GOT3 (cell line): ENCODE measurements at regions not wholly inside any gene's neighbourhood (a gene's known extent, or its start where the extent isn't known, plus 50 kb on each side); places are given as distances from the start of the nearest gene placed in this dataset.

ENCODE experiments used
- DNase-seq: peaks from one replicate; lab custom pipeline; 2025; ENCODE audit warnings: mixed read lengths; lab: John Stamatoyannopoulos, UW

DNA sequence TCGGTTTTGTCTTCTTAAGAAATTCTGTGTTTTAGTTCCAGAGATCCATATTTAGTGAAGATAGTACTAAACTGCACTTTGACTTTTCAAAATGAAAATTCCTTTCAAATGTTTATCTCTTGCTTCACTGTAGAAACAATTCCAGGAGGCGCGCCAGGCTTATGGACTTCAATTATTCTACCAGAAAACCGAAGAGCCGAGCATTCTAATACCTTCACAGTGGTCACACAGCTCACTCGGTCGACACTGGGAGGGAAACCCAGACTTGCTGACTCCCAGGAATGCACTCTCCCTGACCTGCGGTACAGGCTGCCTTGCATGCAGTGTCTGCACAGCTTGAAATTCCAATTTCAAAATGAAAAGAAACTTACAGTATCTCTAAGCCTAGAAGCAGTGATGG lies 119.9 kb upstream of the PIEZO2 start:
- DNase-seq: no peak

DNA sequence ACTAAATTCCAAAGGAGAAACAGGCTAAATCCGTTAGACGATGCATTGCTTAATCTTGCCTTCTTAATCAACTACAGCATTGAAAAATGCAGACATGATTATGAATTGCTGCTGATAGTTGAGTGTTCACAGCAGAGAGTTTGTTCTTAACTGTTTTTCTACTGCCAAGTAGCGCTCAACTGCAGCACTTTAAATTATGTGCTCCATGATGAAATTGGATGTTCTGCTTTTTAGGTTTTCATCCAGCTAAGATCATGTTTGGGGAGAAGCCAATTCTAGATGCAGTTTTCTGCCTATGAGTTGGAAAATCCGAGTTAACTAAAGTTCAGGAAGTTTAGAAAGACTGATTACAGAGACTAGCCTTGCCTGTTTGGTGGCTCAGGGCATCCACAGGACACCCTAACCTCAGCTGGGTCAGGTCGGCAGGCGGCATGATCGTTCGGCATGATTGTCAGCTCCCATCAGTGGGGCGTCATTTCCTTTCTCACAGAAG lies 119.4 kb upstream of the PIEZO2 start:
- no peak for DNase-seq

DNA sequence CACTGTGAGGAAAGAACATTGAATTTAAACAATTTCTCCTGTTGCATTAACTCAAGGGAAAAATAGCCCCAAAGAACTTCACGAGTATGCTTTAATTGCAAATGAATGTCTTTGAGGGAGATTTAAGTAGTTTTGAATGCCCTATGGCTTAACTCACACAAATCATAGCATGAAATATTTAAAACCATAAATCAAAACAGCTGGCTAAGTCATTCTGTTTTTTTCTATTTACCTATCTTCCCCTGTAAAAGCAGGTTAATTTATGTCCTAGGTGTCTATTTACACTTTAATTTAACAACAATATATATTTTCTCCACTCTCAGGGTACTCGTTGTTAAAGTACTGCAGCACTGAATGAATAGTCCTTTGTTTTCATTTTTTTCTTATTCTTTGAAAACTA lies 118.8 kb upstream of the PIEZO2 start:
- DNase-seq: no peak

DNA sequence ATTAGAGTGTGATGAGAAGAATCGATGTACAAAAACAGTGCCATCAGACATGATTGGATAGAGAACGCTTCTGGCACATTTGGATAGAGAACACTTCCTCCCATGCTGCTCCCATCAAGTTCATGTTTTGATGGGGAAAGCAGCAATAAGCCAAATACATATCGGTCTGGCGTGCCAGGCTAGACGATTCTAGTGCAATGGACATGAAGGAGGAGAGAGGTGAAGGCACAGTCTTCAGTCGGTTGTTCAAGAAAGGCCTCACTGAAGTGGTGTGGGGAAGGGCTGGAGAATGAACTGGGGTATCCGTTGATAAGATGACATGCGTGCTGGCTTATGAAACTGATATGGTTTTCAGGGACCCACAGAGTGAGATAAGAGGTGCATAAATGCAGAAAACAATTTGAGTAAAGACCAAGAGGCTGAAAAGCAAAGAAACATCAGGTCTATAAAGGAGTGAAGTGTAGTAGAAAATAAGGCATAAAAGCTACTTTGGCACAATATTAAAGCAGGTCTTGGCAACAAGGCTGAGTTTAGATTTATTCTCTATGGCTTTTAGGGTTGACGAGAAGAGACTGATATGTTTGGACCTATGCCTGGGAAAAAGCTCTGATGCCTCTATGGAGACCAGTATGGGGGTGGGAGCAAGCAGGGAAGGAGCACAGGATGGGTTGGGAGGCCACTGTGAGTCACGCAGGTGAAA lies 117.6 kb upstream of the PIEZO2 start:
- DNase-seq: no peak

DNA sequence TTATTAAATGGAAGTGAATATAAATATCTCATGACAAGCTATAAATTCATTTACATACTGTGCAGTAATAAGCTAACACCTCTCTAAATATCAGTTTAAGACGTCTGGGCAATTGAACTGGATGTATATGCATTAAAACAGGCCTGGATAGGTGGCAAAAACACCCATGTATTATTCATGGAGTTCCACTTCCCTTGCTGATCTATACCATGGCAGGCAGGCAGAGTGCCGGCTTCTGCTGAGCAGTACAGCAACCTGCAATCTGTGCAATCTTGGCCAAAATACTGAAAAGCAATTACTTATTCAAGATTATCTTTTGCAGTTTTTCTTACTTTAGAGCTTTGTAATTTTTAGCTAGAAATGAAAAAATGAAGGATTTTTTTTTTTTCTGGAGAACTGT lies 112.1 kb upstream of the PIEZO2 start:
- no peak for DNase-seq

DNA sequence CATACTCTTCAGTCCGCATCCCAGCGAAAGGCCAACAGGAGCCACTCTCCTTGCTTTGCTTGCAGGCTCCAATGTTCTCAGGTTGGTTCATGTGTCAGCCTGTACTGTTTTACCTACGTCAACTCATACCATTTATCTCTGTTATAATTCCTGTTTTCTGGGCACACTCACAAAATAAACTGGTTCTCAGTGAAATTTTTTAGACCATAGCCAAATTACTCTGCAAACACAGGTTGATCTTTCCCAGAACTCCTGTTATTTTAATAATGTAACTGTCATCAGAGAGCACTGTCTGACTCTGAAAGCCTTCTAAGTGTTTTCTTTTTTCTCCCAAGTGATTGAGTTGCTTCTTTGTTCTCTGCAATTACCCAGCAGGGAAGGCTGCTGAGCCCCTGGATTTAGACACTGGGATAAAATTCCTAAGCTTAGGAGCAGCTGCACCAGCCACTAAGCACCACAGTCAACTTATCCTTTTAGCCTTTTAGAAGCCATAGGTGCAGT lies 111.6 kb upstream of the PIEZO2 start:
- no peak for DNase-seq

DNA sequence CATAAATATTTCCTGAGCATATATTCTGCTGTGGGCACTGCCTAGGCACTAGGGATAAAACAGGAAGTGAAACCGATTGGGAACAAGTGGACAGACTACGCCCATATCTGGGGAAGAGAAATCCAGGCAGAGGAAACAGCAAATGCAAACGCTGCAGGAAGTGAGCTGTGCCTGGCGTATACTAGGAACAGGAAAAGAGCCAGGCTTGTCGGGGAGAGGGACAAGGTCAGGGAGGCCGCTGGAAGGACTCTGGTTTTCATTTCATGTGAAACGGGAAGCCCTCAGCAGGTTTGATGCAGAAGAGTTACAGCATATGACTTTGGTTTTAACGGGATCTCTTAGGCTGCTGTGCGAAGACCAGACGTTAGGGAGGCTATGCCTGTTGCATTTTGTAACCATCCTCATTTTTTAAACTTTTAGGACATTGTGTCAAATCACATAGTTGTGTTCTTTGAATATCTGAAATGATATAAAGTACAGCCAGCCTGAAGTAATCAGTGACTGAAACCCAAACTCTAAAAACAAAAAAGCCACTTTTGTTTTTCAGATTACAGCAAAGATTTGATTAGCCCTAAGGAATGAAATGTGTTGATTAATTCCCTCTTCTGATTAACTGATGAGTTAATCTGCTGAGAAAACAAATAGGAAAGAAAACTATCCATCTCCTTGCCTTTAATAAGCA lies 110.2 kb upstream of the PIEZO2 start:
- DNase-seq: no peak

DNA sequence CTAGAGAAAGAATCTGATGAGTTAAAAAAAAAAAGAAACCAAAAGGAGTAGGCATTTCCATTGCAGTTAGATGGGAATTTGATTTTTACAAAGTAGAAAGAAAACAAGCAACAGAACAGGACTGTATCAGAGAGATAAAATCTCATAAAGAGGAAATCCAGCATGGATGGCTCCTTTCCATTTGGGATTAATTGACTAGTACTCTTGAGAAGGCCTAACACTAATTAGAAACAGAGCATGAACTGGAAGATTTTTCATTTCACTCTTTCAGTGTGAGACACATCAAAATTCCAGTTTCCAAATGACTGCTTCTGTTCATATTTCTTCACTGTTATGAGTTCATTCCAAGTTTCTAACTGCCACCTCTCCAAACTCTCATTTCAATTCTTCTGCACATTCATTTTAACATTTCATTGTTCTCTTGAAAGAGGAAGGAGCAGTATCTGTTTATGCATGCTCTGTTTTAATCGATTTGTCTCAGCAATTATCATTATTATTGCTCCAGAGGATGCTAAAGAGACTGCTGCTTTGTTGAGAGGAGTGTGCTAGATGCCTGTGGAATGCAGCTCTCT lies 108.8 kb upstream of the PIEZO2 start:
- no peak for DNase-seq

DNA sequence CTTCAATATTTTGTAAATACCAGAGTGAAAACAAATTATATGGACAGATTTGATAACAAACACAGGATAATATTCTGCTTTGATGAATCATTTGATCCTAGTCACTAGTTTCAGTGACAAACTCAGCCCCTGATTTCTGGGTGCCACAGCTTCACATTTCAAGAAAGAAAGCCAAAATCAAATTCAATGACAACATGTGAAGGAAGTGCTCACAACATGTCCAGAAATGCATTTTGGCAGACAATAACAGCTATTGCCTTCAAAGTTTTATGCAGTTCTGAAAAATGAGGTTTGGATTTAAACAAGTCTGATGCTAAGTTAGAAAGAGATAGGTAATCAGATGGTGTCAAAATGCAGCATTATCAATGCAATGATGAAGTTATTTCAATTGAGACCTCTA lies 106.9 kb upstream of the PIEZO2 start:
- no peak for DNase-seq

DNA sequence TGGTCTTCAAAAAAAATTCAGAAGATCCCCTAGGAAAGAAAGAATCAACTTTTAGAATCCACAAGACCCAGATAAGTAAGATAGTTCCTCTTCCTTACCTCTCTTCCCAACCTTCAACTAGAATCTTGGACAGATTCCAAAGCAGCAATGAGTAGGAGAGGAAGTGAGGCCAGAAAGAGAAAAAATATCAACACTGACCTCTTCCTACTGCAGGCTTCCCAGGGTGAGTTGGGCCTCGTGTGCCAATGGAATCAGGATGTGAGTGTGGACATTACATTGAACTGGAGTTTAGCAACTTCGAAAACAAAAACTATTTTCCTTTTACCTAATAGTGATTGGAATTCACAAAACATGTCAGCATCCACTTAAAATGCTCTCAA lies 102.5 kb upstream of the PIEZO2 start:
- DNase-seq: no peak

DNA sequence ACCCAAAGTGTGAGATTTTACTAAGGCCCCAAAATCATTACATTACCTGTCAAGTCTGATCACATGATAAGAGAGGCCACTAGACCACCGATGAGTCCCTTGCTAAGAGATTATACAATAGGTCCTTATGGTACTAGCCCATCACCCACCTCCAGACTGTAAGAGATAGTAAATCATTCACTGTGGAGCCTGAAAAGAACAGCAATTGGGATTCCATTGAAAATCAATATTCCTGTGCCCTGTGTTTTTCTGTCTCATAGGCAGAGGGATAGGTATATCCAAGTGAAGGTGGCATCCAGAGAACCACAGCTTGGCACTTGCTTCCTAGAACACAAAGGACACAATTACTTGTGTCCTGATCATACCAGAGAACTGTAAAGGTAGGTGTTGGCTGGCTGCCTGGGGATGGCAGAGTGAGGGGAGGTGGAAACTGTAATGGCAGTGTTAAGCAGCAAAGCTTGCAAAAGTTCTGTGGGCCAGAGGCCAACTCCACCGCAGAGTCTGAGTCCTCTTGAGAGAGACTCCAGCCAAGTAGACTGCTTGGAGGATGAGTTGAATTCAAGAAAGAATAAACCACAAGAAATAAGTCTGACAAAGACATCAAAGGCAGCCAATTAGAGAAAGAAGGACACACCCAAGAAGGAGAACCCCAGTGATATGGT lies 102.0 kb upstream of the PIEZO2 start:
- DNase-seq: no peak

DNA sequence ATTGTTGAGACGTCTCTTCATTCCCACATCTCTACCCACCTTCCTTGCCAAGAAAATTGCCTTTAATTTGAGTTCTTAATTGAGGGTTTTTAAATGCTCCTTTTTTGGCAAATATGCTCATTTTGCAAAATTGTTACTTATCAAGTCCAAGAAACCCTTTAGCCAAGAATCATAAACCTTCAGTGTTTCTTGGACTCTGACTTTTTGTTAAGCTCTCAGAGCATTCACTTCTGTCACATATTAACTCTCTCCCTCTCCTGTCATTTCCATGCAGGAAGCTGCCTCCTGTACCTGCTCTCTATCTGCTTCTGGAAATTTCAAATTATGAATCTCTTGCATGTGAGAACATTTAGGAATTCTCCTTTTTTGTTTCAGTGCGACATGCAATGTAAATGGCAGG lies 100.0 kb upstream of the PIEZO2 start:
- no peak for DNase-seq

DNA sequence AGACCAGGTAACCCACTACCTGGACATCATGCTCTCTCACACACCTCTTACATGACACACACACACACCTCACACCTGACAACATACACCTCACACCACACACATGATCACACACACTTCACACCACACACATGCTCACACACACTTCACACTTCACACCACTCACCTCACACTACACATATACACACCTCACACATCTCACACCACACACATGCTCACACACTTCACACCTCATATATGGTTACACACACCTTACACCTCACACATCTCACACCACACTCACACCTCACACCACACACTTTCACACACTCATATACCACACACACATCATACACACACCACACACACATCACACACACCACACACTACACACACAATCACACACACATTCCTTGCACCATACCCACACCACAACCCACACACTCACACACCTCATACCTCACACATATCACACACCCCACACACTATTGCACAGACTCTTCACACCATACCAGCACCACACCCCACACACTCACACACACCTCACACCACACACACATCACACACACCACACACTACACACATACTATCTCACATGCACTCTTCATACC lies 98.1 kb upstream of the PIEZO2 start:
- no peak for DNase-seq

DNA sequence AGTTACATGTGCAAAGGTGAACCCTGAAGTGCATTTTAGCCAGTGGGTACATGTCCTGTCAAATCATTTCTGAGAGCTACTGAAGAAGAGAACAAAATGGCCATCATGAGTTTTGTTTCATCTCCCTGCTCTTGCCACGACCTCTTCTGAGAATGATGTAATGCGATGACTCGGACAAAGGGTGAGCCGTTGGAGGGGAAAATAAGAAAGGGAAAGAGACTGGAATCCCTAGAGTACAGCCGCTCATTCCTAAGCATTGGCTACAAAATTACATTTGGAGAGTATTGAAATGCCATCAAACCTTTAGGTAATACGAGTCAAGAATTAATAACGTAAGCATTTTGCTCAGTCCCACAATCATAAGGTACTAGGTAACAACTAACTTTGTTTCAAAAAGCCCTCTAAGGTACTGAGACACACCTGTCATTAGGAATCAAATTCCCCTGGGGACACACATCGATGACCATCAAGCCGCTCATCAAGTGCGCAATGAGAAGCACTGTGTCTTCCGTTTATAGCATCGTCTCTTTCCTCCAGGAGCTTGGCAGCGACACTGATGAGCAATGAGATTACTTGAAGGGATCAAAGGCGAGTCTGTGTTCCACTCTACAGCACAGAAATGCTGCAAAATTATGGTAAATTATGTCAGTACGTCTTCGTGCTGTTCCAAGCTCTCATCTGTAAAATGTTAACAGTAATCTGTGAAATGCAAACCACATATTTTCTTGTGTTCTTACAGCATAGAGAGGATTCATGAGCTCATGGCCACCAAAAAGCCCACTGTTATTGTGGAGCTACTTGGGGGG lies 97.3 kb upstream of the PIEZO2 start:
- DNase-seq: no peak

DNA sequence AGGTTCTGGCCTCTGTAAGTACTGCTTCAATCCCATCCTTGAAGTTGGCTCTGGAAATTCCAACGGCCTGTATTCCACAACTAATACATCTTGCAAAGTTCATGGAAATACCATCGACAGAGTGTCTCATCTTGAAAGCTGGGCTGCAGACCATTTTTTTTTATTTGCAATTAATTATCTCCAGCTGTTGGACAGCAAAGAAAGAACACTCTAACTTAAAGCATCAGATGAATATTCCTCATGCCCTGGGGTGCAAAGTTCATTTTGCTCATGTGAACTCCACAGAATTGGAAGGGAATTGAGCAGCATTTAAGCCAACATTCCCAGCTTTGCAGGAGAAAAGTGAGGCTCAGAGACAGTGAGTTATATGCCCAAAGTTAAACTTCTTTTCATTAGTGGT lies 96.5 kb upstream of the PIEZO2 start:
- no peak for DNase-seq

DNA sequence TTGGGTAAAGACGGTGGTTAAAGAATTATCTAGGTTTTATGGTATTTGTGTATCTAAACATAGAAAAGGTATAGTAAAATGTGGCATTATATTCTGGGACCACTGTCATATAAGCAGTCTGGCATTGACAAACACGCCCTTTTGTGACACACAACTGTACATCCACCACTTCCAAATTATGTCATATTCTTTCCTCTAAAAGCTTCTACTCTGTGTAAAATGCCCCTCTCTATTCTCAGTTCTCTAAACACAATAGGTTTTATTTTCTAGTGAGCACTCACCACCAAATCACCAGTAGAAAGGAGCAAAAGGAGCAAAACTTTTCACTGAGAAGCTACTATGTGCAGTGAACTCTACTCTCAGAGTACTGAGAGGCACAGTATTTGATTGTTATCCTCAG lies 88.1 kb upstream of the PIEZO2 start:
- DNase-seq: no peak

DNA sequence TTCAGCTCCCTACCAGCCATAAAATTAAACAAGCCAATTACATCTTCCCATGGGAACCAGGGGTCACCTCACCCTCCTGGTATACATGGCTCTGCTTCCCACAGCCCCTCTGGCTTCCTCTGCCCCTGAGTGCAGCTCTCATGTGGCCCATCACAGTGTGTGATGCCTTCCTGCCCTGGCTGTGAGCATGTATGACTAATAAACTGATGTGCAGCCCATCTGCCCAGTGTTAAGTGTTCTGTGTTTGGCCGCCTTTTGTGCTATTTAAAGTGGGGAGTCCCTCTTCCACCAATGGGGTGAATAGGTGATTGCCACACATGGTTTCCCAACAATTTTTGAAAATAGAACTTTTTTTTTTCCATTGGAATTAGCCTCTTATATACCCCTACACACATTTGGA lies 87.7 kb upstream of the PIEZO2 start:
- DNase-seq: no peak

DNA sequence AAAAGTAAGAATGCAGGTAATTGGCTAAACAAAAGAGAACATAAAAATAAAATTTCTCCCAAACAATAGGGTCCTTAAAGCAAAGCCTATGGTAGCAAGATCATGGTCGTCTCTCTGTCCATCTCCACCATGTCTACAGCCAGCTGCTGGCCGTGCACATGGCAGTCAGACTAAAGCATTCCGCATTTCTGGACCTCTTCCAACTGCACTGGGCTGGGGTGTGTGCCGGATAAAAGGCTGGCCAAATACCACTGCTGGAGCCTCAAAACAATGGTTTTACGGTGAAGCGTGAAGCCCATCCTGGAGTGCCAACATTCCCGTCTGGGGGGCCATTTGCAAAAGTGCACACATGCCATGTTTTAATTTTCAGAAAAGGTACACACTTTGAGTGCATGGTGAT lies 74.8 kb upstream of the PIEZO2 start:
- no peak for DNase-seq

DNA sequence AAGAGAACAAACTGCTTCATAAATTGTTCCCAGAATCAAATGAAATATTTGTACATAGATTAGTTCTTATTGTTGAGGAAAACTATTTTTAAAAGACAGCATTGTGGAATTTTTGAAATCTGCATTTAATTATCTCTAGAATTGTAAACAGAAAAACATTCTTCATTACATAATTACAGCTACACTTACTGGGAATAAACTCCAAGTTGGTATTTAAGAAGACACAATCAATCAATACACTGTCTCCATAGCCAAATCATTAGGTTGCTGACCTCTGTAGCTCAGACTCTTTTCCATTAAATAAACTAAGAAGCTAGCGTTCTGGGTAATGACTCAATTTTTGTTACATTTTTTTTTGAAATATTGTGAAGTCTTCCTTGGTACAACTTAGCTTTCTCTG lies 70.2 kb upstream of the PIEZO2 start:
- no peak for DNase-seq

DNA sequence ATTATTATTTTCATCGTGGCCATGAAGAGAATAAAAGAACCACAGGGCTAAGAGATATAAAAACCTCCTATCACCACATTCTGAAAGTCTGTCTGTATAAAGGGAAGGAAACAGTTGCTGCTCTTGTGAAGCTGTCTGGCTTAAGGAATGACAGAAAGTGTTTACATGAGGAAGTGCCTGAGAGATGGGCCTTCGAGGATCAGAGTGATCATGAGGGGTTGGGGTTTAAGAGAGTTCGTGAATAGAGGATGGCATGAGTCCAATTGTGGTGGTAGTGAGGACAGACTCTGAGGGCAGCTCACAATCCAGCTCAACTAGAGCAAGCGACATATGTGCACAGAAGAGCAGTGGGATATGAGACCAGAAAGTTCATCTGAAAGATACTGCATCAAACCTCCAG lies 65.8 kb upstream of the PIEZO2 start:
- no peak for DNase-seq

DNA sequence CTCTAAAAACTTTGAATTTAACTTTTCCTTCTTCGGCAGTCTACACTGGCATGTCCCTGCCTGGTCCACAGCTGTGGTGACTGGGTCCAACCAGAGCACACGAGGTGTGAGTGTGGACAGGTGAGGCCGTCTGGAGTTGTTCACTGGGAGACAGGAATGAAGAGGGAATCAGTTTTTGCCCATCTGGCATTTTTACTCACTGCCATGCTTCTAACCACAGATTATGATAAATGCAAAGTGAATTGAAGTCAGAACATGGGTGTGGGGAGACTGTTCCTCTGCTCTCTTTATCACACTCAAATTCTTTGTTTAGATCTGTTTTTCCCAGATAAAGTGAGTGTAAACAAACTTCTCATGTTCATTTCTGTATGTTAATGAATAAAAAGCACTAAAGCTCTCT lies 54.7 kb upstream of the PIEZO2 start:
- DNase-seq: no peak

DNA sequence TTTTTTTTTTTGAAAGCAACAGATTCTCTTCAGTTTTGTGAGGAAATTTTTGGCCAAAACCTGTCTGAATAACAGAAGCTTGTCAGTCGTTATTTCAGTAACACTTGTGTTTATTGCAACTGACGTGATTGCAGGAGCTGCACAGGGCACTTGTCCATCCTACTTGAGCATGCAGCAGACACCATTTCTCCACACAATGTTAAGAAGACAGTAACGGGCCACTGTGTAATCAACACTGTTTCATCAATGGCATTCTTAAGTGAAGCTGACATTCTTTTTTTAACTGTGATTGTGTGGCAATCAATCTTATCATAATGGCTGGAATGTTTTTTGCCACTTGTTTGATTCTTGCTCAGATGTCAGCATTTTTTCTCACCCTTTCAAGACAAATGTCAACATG lies 50.1 kb upstream of the PIEZO2 start:
- DNase-seq: no peak
